HG02973 (cell line): ENCODE measurements at regions not wholly inside any gene's neighbourhood (a gene's known extent, or its start where the extent isn't known, plus 50 kb on each side); places are given as distances from the start of the nearest gene placed in this dataset.

Source experiments
- ATAC-seq: cut with Tn5 transposase; IDR thresholded peaks from one replicate; pipeline ENCODE4 v1.9.1; 2021; ENCODE audit warnings: moderate library complexity; ENCODE audit not compliant: unreplicated experiment

- ATAC-seq = no peak
Observed at GRCh38 chr6:40759838-40760237, 172.7 kb upstream of the LRFN2 start.

DNA sequence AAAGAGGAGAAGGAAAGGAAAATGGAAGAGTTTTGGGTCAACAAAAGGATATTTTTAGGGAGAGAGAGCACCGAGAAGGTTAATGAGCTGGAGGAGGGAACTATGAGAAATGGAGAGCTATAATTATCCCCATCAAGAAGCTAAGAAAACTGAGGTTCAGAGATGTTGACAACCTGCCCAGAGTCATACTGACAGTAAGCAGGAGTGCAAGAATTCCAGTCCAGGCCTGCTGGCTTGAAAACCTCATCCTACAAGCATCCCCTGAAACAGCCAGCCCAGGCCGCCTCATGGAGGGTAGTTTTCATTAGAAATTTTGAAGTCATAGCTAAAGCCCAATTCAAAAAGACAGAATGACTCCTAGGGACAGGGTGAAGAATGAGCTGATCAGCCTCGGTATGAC, 172.1 kb upstream of the LRFN2 start:
- no peak for ATAC-seq

GRCh38 chr6:40755749-40756452, 168.7 kb upstream of the LRFN2 start:
- no peak for ATAC-seq

DNA sequence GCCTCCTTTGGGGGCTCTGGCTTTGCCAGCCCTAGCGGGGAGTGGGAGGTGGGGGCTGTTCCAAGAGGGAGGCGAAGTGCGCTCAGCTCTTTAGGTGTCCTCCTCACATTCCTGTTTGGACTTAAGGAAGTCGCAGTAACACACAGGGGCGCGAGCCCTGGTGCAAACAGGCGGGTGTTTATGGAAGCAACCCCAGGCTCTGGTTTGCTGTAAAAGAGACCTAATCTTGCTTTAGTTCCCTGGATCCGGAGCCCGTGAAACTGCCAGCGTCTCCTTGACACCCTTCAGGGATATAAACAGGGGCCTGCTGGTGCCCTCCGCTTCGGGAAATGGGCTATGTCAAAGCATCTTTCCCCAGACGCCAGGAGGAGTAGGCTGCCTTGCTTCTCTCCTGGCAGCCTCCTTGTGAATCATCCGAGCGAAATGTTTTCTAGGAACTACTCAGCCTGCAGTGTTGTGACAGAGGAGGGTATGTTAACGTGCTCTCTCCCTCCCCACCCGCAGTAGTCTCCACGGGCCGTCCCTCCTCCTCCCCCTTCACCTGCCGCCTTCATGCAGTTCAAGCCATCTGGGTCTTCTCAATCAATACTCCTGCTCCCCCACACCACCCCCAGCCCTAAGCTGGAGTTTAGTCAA, 168.0 kb upstream of the LRFN2 start:
- no peak for ATAC-seq

- ATAC-seq = no peak
Observed at GRCh38 chr6:40754461-40755045, 167.4 kb upstream of the LRFN2 start.

DNA sequence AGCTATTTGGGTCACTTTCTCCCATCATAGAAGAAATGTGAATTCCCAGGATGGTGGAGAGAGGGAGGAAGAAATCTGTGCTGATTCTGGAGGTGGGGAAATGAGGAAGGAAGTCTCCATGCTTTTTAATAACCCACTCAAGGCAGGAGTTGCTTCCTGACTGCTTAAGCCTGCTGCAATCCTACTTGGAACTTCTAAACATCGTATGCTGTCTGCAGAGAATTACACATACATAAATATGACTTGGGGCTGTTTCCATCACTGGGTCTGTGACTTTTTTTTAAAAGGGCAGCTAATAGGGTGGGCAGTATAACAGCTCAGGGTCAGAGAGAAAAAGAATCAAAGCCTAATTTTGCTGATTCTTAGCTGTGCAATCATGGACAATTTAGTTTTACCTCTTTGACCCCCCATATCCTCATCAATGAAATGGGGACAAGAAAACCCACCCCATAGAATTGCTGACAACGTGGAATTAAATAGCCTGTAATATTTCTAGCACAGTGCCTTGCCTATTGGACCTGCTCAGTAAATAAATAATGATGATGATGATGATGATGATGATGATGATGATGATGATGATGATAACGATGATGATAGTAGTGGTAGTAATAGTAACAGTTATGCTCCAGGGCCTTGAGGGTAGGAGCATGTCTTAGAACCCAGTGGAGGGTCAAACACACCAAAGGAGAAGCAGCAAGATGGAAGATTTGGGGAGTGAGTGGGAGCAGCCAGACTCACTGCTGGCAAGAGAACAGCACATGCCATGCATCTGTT, 166.7 kb upstream of the LRFN2 start:
- ATAC-seq = no peak

DNA sequence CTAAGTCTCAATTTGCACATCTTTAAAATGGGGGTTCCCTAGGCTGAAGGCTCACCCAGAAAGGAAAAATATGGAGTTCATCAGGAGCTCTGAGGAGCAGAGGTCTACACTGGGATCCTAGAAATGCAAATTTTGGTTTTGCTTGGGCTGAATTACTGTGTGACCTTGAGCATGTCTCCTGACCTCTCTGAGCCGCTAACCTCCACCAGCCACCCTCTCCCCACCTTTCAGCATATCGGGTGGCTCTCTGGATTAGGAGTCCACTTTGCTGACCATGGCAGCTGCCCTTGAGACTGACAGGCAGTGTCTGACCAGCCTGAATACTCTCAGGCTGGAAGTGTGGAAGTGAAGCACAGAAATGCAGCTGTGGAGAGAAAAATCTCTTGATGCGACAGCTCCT, 165.9 kb upstream of the LRFN2 start:
- ATAC-seq = no peak

DNA sequence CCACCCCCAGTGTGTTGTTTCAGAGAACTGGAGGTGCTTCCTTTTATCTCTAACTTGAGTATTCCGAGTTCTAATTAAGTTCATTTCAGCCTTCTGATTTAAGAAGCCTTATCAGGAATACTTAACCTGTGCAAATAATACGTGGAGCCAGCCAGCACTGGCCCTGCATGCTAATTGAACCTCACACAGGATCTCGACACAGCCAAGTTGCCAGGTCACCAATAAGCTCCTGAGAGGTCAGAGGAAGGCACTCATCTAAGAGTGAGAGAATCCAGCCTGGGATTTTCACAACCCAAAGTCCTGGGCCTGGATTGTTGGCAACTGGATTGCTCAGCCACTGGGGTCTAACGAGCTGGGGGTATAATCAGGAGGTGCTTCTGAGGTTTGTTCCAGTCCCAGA, 157.7 kb upstream of the LRFN2 start:
- no peak for ATAC-seq

GRCh38 chr6:40743690-40744446, 156.7 kb upstream of the LRFN2 start:
- ATAC-seq = no peak

DNA sequence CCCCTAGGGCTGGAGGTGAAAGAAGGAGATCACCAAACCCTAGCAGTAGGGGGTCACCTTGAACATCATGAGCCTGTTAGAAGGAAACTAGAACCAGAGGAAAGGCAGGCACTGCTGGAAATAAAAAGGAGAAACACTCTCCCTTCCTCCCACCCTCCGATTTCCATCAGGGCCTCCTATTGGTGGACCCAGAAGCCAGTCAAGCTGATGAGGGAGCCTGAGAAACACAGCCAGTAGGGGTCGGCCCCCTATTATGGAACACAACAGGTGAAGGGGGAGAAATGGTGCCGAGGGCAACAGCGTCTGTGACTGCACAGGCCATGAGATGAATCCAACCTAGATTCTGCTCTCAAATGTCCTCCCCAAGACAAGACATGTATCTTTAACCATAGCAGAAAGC, 156.1 kb upstream of the LRFN2 start:
- ATAC-seq = no peak

DNA sequence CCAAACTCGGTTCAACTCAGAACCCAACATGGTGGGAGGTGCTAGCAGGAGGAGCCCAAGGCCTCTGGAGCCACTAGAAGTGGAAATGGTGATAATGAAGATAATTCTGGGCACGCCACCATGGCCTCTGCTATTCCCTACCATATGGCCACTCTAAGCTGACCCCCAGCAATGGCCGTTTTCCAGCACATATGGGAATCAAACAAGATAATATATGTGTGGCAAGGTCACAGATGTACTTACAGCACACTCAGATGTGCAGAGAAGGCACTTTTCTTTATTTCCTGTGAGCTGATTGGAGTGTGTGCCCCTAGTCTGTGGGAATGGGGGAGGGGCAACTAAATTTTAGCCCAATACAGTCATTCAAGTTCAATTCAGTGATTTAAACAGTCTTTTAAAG, 153.4 kb upstream of the LRFN2 start:
- ATAC-seq = no peak

DNA sequence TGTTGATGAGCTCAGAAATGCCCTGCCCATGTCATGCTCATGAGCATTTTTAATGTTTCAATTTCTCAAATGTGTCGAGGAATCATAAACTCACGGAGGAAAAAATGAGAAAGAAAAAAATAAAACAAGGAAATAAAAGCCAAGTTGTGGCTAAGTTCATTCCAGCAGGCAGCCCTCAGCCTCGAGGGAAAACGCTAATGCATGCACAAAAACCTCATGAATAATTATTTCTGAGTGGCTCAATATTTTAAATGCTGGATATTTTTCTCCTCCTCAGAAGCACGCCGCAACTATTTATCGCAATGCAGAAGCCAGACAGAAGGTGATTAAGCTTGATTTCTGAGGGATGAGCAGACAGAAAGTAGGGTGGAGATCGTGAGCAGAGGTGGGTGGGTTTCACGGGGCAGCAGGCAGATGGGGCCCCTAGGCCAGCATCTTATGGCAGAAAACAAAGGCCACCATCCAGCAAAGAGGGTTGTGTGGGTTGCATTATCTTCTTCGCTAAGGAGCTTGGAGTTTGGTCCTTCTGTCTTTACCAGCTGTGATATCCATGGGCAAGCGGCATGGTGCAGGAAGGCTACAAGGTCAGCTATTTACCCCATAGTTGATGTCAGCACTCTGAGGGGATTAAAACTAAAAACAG, 151.5 kb upstream of the LRFN2 start:
- ATAC-seq = no peak

DNA sequence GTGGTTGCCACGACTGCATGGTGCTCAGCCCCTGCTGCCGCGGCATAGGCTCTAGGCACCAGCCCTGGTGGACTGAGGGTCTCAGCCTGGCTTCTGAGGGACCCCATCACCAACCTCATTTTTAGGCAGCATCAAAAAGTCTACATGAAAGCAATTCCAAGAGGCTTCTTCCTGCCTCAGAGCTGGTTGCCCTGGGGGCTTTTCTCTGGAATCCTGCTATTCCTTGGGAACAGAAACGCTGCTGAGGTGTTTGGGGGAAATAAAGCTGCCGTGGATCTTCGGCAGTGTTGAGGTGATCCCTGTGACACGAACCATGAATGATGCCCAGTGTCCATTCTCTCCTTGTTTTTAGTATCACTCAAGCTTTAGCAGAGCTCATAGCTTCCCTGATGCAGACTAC, 148.4 kb upstream of the LRFN2 start:
- ATAC-seq = no peak

DNA sequence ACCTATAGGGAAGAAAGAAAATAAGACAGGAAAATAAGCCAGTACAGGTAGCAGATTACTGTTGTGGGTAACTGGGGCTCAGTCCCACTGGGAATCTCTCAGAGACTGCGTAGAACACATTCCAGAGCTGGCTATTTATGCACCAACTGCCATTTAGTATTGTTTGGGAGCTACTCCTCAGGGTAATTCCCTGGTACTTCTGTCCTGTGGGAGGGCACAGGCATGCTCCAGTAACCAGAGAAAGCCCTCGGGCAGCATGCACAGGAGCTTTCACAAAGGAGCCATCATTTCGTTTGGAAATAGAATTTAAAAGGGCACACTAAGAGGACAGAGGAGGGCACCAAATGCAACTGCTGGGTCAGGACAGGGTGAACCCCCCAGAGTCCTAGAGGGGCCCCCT, 148.0 kb upstream of the LRFN2 start:
- no peak for ATAC-seq

DNA sequence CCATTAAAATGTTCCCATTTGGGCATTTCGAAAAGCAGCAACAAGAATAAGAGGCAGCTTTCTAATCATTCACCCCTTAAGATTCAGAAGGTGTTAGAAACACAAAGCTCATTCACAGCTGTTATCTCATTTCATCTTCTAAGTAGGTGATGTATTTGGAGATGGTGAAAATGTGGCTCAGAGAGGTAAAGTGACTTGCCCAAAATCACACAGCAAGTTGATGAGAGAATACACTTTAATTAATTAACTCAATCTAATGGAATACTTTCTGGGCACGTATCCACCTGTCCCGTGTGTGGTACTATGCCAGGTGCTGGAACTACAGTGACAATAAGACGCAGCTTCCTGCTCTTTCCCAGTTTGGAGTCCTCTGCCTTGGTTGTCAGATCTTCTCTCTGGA, 147.4 kb upstream of the LRFN2 start:
- ATAC-seq = no peak

- ATAC-seq = no peak
Observed at GRCh38 chr6:40733770-40734396, 146.7 kb upstream of the LRFN2 start.

DNA sequence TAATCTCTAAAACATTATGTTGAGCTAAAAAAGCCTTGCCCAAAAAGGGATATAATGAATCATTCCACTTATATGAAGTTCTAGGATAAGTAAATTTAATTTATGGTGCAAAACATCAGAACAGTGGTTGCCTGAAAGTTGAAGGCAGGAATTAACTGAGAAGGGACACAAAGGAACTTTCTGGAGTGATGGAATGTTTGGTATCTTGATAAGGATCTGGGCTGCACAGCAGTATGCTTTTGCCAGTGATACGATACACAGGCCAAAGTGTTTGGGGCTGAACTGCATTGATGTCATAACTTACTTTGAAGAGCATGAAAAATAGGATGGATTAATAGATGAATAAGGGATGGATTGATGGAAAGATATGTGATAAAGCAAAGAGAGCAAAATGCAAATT, 146.1 kb upstream of the LRFN2 start:
- ATAC-seq = no peak

- ATAC-seq = no peak
Observed at GRCh38 chr6:40732878-40733277, 145.7 kb upstream of the LRFN2 start.

DNA sequence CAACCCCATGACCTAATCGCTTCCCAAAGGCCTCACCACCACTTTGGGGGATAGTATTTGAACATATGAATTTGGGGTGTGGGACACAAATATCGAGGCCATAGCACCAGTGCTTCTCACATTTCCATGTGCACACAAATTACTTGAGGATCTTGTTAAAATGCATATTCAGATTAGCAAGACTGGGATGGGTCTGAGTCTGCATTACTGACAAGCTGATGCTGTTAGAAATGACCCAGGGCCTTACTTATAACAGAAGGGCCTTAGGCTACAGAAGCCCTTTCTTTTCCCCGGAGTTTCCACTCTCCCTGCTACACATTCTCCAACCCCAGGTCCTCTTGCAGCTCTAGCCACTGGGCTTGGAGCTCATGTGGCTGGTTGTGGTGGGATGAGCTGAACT, 141.5 kb upstream of the LRFN2 start:
- ATAC-seq = no peak

DNA sequence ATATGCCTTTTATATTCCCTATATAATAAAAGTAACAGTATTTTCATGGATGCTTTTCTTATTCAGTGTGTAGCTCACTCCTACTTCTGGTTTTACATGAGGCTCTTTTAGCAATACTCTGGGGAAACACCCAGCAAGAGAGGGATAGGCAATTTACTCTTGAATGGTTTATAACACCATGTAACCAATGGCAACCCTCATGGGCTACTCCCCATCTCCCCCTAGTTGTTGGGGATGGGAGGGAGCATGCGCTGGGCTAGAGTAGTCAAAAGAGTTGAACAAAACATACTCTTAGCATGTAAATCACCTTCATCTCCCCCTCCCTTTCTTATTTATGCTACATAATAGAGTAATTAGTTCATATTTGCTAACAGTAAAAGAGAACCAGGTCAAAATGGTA, 140.1 kb upstream of the LRFN2 start:
- no peak for ATAC-seq
